ENCODE measurements at regions not wholly inside any gene's neighbourhood (a gene's known extent, or its start where the extent isn't known, plus 50 kb on each side); places are given as distances from the start of the nearest gene placed in this dataset.

DNA sequence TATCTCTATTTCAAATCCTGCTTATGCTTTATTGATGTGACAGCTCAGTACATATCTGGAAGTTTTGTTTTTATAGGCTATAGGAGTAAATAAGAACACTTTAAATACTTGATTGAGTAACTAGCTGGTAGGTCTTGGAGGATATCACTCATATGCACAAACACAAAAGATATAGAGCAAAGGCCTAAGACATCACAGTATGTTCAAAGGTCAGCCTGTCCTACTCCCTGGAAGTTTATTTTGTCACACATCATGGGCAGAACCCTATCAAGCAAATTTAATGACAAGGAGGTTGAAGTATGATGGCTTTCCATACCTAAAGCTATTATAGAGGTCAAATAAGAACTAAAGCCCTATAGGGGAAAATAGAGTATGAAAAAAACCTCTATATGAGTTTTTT is 70.0 kb upstream of the MS4A8 start:
- Histone ChIP-seq H3K27me3 (ENCODE audit: control insufficient read depth in 3 of 3, insufficient read depth in 3 of 3, low read length in 2 of 3) (no peaks in the 10 kb centered on the region), H3K36me3 (ENCODE audit: control insufficient read depth in 4 of 4, insufficient read depth in 4 of 4, low read length in 4 of 4) (no peaks in the 10 kb centered on the region), H3K4me3 (no peak overlapping the region), H3K9ac (ENCODE audit: insufficient read depth in 1 of 2, low read length in 2 of 2) (no peak overlapping the region), H3K9me3 (ENCODE audit: control insufficient read depth in 4 of 4, insufficient read depth in 3 of 4, low read length in 3 of 4) (peaks cover 0 to 4% (median 0%) of the 10 kb centered on the region in 4 donors), H3K27ac (ENCODE audit: low read depth in 1 of 2, low read length in 1 of 2) (no peak overlapping the region), H3K4me1 (ENCODE audit: control insufficient read depth in 5 of 5, insufficient read depth in 5 of 5, low read length in 5 of 5) (no peaks in the 10 kb centered on the region)
- ATAC-seq (ENCODE audit: insufficient read depth, low FRiP score) (no peak), DNase-seq (no peak)
- TF ChIP-seq, protein P1, sequence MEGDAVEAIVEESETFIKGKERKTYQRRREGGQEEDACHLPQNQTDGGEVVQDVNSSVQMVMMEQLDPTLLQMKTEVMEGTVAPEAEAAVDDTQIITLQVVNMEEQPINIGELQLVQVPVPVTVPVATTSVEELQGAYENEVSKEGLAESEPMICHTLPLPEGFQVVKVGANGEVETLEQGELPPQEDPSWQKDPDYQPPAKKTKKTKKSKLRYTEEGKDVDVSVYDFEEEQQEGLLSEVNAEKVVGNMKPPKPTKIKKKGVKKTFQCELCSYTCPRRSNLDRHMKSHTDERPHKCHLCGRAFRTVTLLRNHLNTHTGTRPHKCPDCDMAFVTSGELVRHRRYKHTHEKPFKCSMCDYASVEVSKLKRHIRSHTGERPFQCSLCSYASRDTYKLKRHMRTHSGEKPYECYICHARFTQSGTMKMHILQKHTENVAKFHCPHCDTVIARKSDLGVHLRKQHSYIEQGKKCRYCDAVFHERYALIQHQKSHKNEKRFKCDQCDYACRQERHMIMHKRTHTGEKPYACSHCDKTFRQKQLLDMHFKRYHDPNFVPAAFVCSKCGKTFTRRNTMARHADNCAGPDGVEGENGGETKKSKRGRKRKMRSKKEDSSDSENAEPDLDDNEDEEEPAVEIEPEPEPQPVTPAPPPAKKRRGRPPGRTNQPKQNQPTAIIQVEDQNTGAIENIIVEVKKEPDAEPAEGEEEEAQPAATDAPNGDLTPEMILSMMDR (IDR thresholded peaks at IDR 0.05; ENCODE audit: control extremely low read depth, extremely low read depth) = no peak

DNA sequence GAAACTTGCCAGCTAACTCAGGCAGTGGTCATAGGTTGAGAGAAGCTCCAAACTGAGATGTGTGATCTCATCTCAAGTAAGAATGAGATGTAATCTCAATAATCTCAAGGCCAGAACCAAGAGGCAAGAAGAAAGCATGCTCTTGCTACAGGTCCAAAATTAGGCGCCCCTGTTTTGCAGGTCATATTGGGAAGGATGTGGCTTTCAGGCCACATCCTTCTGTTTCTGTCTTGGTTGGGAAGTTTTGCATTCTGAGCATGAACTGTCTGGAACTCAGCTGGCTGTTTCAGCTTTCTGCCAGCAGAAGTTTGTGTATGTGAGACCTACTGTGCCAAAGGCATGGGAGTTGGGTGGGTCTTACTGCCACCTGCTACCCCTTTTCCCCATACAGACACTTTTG is 67.5 kb upstream of the MS4A8 start:
- 27 to 60% methylated on average over 1 of the region's 1 CpG for WGBS, 2 donors

DNA sequence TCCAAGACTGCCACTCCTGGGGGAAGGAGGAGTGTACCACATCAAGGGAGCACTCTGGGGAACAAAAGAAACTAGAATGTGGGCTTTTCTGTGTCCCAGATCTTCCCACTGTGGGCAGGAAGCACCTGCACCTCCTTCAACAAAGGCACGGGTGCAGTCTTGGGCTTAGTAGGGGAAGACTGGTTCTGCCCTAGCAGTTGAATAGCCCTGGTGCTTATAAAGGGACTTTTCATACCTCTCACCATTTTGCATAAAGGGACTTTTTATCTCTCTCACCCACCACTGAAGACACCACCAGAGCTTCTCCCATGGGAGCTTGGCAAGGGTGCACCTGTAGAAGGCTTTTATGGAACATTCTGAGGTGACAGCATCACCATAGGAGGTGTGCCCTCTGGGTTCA is 65.8 kb upstream of the MS4A8 start:
- DNase-seq = no peak
- ATAC-seq (ENCODE audit: insufficient read depth, low FRiP score) = no peak
- no peak overlapping the region for H3K27ac ChIP-seq (ENCODE audit: low read depth in 1 of 2, low read length in 1 of 2)
- H3K9ac ChIP-seq (ENCODE audit: insufficient read depth in 1 of 2, low read length in 2 of 2) = no peak overlapping the region
- no peaks in the 10 kb centered on the region for H3K4me1 ChIP-seq (ENCODE audit: control insufficient read depth in 5 of 5, insufficient read depth in 5 of 5, low read length in 5 of 5)
- peaks cover 0 to 7% (median 0%) of the 10 kb centered on the region in 4 donors for H3K9me3 ChIP-seq (ENCODE audit: control insufficient read depth in 4 of 4, insufficient read depth in 3 of 4, low read length in 3 of 4)
- WGBS, 2 donors = 21 to 47% methylated on average over 1 of the region's 1 CpG
- no peaks in the 10 kb centered on the region for H3K36me3 ChIP-seq (ENCODE audit: control insufficient read depth in 4 of 4, insufficient read depth in 4 of 4, low read length in 4 of 4)
- H3K4me3 ChIP-seq = no peak overlapping the region
- no peaks in the 10 kb centered on the region for H3K27me3 ChIP-seq (ENCODE audit: control insufficient read depth in 3 of 3, insufficient read depth in 3 of 3, low read length in 2 of 3)
- TF ChIP-seq, protein P1 (IDR thresholded peaks at IDR 0.05; ENCODE audit: control extremely low read depth, extremely low read depth) = no peak

More for the DNA sequence above, 67.5 kb upstream of the MS4A8 start:
- Histone ChIP-seq H3K4me3 (no peak overlapping the region), H3K4me1 (ENCODE audit: control insufficient read depth in 5 of 5, insufficient read depth in 5 of 5, low read length in 5 of 5) (no peaks in the 10 kb centered on the region), H3K9me3 (ENCODE audit: control insufficient read depth in 4 of 4, insufficient read depth in 3 of 4, low read length in 3 of 4) (peaks cover 0 to 7% (median 0%) of the 10 kb centered on the region in 4 donors), H3K36me3 (ENCODE audit: control insufficient read depth in 4 of 4, insufficient read depth in 4 of 4, low read length in 4 of 4) (no peaks in the 10 kb centered on the region), H3K27me3 (ENCODE audit: control insufficient read depth in 3 of 3, insufficient read depth in 3 of 3, low read length in 2 of 3) (no peaks in the 10 kb centered on the region), H3K27ac (ENCODE audit: low read depth in 1 of 2, low read length in 1 of 2) (no peak overlapping the region), H3K9ac (ENCODE audit: insufficient read depth in 1 of 2, low read length in 2 of 2) (no peak overlapping the region)
- ATAC-seq (ENCODE audit: insufficient read depth, low FRiP score) = no peak
- TF ChIP-seq, protein P1 (IDR thresholded peaks at IDR 0.05; ENCODE audit: control extremely low read depth, extremely low read depth) = no peak
- DNase-seq = no peak

DNA sequence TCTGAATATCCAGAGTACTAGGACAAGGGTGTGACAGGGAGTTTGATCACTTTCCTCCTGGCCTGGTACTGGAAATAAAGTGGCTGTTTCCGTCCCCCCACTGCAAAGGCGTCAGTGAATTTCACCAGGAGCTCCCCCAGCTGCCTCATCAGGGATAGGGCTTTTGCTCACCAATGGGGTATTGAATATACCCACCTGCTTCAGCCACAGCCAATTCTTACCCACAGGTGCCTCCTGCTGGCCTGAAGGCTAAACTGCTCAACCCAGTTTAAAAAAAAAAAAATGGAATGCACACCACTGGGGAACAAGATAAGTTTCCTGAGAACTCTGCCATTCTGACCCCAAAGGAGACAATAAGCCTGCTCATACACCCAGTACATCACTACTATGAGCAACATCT is 65.3 kb upstream of the MS4A8 start:
- no peaks in the 10 kb centered on the region for H3K27me3 ChIP-seq (ENCODE audit: control insufficient read depth in 3 of 3, insufficient read depth in 3 of 3, low read length in 2 of 3)
- WGBS, 2 donors = 50 to 90% methylated on average over 2 of the region's 2 CpGs
- no peak overlapping the region for H3K9ac ChIP-seq (ENCODE audit: insufficient read depth in 1 of 2, low read length in 2 of 2)
- no peaks in the 10 kb centered on the region for H3K4me1 ChIP-seq (ENCODE audit: control insufficient read depth in 5 of 5, insufficient read depth in 5 of 5, low read length in 5 of 5)
- no peak overlapping the region for H3K4me3 ChIP-seq
- H3K27ac ChIP-seq (ENCODE audit: low read depth in 1 of 2, low read length in 1 of 2) = no peak overlapping the region
- H3K9me3 ChIP-seq (ENCODE audit: control insufficient read depth in 4 of 4, insufficient read depth in 3 of 4, low read length in 3 of 4) = peaks cover 0 to 7% (median 0%) of the 10 kb centered on the region in 4 donors
- TF ChIP-seq, protein P1 (IDR thresholded peaks at IDR 0.05; ENCODE audit: control extremely low read depth, extremely low read depth) = no peak
- DNase-seq (no peak), ATAC-seq (ENCODE audit: insufficient read depth, low FRiP score) (no peak)
- no peaks in the 10 kb centered on the region for H3K36me3 ChIP-seq (ENCODE audit: control insufficient read depth in 4 of 4, insufficient read depth in 4 of 4, low read length in 4 of 4)

Data from lung (tissue), 11 donors.